ENCODE measurements at regions not wholly inside any gene's neighbourhood (a gene's known extent, or its start where the extent isn't known, plus 50 kb on each side); places are given as distances from the start of the nearest gene placed in this dataset.

DNA sequence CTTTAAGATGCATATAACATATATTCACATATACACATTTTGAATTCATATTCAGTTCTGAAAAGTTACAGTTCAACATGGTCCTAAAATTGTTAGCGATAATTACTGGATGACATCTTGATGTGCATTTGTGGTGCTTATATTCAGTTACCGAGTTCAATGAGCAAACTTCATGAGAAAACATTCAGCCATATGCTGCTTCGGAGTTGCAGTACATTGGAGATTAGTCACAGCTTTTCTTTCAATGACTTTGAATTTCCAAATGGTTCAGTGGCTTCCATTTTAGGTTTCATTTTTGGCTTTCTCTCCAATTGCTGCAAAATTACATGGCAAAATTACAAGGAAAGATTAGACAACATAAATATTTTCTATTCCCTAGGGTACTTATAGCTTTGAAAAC is 198.3 kb upstream of the CNTN3 start:
- intact Hi-C loops (cut with micrococcal nuclease) = no loop called here
- in situ Hi-C loops (cut with MboI) = no loop called here
- no peaks in the 10 kb centered on the region for H3K79me2 ChIP-seq (ENCODE audit: control insufficient read depth, insufficient read depth, low read length)
- H3K27me3 ChIP-seq (ENCODE audit: control insufficient read depth in 2 of 2, insufficient read depth in 2 of 2, low read length in 2 of 2) = no peaks in the 10 kb centered on the region
- BruUV-seq (replicated peaks) = no TSS peak
- 0% methylated on average over 3 of the region's 3 CpGs for WGBS (ENCODE audit: insufficient coverage, low coverage, missing lambda C conversion rate)
- H3K9me3 ChIP-seq (replicated peaks; ENCODE audit: control insufficient read depth, insufficient read depth, low read depth, low read length) = no peaks in the 10 kb centered on the region
- H3K4me1 ChIP-seq (replicated peaks in 1 of 2; ENCODE audit: control insufficient read depth in 2 of 2, insufficient read depth in 2 of 2, low read length in 2 of 2) = no peaks in the 10 kb centered on the region
- DNase-seq (ENCODE audit: extremely low read depth in 1 of 4, low spot score in 3 of 4) (no peak), ATAC-seq (no peak), FAIRE-seq (no peak)
- no peak overlapping the region for H2AFZ ChIP-seq (ENCODE audit: low read depth, low read length)
- H3K36me3 ChIP-seq (ENCODE audit: control insufficient read depth, insufficient read depth, low read length) = no peaks in the 10 kb centered on the region
- no peak overlapping the region for H3K4me3 ChIP-seq
- no peak overlapping the region for H3K9ac ChIP-seq (ENCODE audit: insufficient read depth in 1 of 2, low read depth in 2 of 2, low read length in 2 of 2)
- CTCF ChIA-PET (ENCODE audit: low intra/inter-chr PET ratio) = no interaction called here
- no peak for TF ChIP-seq SUPT5H (IDR thresholded peaks at IDR 0.05)
- no peak for TF ChIP-seq GABPA (tag; conservative IDR thresholded peaks at IDR 0.05; ENCODE audit: low read depth)
- no peak for TF ChIP-seq ZNF644 (tag; IDR thresholded peaks at IDR 0.05; ENCODE audit: low read depth)
- TF ChIP-seq ZBTB8A (IDR thresholded peaks at IDR 0.05; ENCODE audit: partially characterized antibody) = no peak
- TF ChIP-seq, protein P1, sequence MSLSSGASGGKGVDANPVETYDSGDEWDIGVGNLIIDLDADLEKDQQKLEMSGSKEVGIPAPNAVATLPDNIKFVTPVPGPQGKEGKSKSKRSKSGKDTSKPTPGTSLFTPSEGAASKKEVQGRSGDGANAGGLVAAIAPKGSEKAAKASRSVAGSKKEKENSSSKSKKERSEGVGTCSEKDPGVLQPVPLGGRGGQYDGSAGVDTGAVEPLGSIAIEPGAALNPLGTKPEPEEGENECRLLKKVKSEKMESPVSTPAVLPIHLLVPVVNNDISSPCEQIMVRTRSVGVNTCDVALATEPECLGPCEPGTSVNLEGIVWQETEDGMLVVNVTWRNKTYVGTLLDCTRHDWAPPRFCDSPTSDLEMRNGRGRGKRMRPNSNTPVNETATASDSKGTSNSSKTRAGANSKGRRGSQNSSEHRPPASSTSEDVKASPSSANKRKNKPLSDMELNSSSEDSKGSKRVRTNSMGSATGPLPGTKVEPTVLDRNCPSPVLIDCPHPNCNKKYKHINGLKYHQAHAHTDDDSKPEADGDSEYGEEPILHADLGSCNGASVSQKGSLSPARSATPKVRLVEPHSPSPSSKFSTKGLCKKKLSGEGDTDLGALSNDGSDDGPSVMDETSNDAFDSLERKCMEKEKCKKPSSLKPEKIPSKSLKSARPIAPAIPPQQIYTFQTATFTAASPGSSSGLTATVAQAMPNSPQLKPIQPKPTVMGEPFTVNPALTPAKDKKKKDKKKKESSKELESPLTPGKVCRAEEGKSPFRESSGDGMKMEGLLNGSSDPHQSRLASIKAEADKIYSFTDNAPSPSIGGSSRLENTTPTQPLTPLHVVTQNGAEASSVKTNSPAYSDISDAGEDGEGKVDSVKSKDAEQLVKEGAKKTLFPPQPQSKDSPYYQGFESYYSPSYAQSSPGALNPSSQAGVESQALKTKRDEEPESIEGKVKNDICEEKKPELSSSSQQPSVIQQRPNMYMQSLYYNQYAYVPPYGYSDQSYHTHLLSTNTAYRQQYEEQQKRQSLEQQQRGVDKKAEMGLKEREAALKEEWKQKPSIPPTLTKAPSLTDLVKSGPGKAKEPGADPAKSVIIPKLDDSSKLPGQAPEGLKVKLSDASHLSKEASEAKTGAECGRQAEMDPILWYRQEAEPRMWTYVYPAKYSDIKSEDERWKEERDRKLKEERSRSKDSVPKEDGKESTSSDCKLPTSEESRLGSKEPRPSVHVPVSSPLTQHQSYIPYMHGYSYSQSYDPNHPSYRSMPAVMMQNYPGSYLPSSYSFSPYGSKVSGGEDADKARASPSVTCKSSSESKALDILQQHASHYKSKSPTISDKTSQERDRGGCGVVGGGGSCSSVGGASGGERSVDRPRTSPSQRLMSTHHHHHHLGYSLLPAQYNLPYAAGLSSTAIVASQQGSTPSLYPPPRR (CRISPR knock-in tag; IDR thresholded peaks at IDR 0.05; ENCODE audit: borderline replicate concordance) = no peak
- TF ChIP-seq MAFG (tag; conservative IDR thresholded peaks at IDR 0.05) = no peak
- H3K9me1 ChIP-seq (ENCODE audit: control insufficient read depth, insufficient read depth, low read length) = no peaks in the 10 kb centered on the region
- no peak overlapping the region for H3K27ac ChIP-seq (ENCODE audit: extremely low read depth, low read depth, low read length)
- POLR2A ChIA-PET = no interaction called here
- H3K4me2 ChIP-seq (ENCODE audit: insufficient read depth, low read length) = no peak overlapping the region
- no peaks in the 10 kb centered on the region for H4K20me1 ChIP-seq (replicated peaks; ENCODE audit: control insufficient read depth, insufficient read depth, low read length)

Measured in K562 (cell line).